Testis (tissue), 2 donors: ENCODE measurements at regions not wholly inside any gene's neighbourhood (a gene's known extent, or its start where the extent isn't known, plus 50 kb on each side); places are given as distances from the start of the nearest gene placed in this dataset.

Experiments
- DNase-seq: peaks from one replicate; pipeline ENCODE4 v3.0.0-alpha.2; 2019
- H3K27ac ChIP-seq, 2 donors: fragments of 200-600 bp; sonication (generic); one replicate each; pipeline ENCODE4 v1.5.1; 2019
- H3K27me3 ChIP-seq: fragments of 200-600 bp; sonication (generic); one replicate; pipeline ENCODE4 v1.5.1; 2019
- H3K36me3 ChIP-seq: fragments of 200-600 bp; sonication (generic); one replicate; pipeline ENCODE4 v1.5.1; 2017; ENCODE audit warnings: low read depth; ENCODE audit errors: missing control alignments
- H3K4me1 ChIP-seq: fragments of 200-600 bp; sonication (generic); one replicate; pipeline ENCODE4 v1.5.1; 2019
- H3K4me3 ChIP-seq, 2 donors: fragments of 200-600 bp; sonication (generic); one replicate each; pipeline ENCODE4 v1.5.1; 2017 to 2019
- H3K9me3 ChIP-seq: fragments of 200-600 bp; sonication (generic); one replicate; pipeline ENCODE4 v1.5.1; 2017
- CTCF ChIP-seq, 3 experiments: fragments of 450-650 bp in 2 of 3; fragments of 200-600 bp in 1 of 3; sonication (generic) in 1 of 3; IDR thresholded peaks; one replicate each; pipeline ENCODE4 v1.5.1; 2016 to 2019; ENCODE audit warnings: antibody characterized with exemption in 3 of 3, mild to moderate bottlenecking in 2 of 3, moderate library complexity in 1 of 3
- POLR2A ChIP-seq: fragments of 450-650 bp; IDR thresholded peaks from one replicate; pipeline ENCODE4 v1.6.1; 2017; ENCODE audit warnings: antibody characterized with exemption, mild to moderate bottlenecking, moderate library complexity
- WGBS, 2 donors: methylation state at CpG; one replicate each; pipeline ENCODE4 v1.1.5; 2018; 5-methylcytosine and 5-hydroxymethylcytosine counted together
- intact Hi-C: fragments of 100-400 bp; cut with DNase I; formaldehyde crosslinking; loops from one replicate; pipeline ENCODE4 v1.15.1; 2023; ENCODE audit warnings: low total_unique reads

GRCh38 chr3:117473981-117474538 is 764.5 kb downstream of the TUSC7 start:
- intact Hi-C loops: no loop called here
- Histone ChIP-seq H3K9me3 (no peaks in the 10 kb centered on the region), H3K27ac (no peak overlapping the region), H3K36me3 (no peaks in the 10 kb centered on the region), H3K4me1 (peaks cover 2% of the 10 kb centered on the region), H3K27me3 (no peaks in the 10 kb centered on the region), H3K4me3 (no peak overlapping the region)
- TF ChIP-seq CTCF (IDR thresholded peaks at IDR 0.05): no peak
- TF ChIP-seq POLR2A: no peak
- DNase-seq: no peak
- 44 to 45% methylated on average over 8 of the region's 8 CpGs for WGBS, 2 donors

GRCh38 chr3:117476572-117476971 is 767.0 kb downstream of the TUSC7 start:
- intact Hi-C loops: no loop called here
- no peaks in the 10 kb centered on the region for H3K27me3 ChIP-seq
- 61 to 83% methylated on average over 2 of the region's 2 CpGs for WGBS, 2 donors
- no peaks in the 10 kb centered on the region for H3K9me3 ChIP-seq
- H3K36me3 ChIP-seq: no peaks in the 10 kb centered on the region
- peaks cover 2% of the 10 kb centered on the region for H3K4me1 ChIP-seq
- no peak overlapping the region for H3K27ac ChIP-seq
- DNase-seq: no peak
- H3K4me3 ChIP-seq: no peak overlapping the region
- TF ChIP-seq CTCF (IDR thresholded peaks at IDR 0.05): no peak
- no peak for TF ChIP-seq POLR2A

- DNase-seq: no peak
- intact Hi-C loops: no loop called here
- no peaks in the 10 kb centered on the region for H3K36me3 ChIP-seq
- 87 to 93% methylated on average over 6 of the region's 6 CpGs for WGBS, 2 donors
- TF ChIP-seq POLR2A: no peak
- TF ChIP-seq CTCF (IDR thresholded peaks at IDR 0.05): no peak
- H3K4me1 ChIP-seq: peaks cover 2% of the 10 kb centered on the region
- no peaks in the 10 kb centered on the region for H3K27me3 ChIP-seq
- no peaks in the 10 kb centered on the region for H3K9me3 ChIP-seq
- H3K27ac ChIP-seq: no peak overlapping the region
- no peak overlapping the region for H3K4me3 ChIP-seq
Measured at GRCh38 chr3:117477214-117477755, 767.7 kb downstream of the TUSC7 start.

- no peak overlapping the region for H3K4me3 ChIP-seq
- H3K36me3 ChIP-seq: no peaks in the 10 kb centered on the region
- H3K27ac ChIP-seq: no peak overlapping the region
- H3K9me3 ChIP-seq: no peaks in the 10 kb centered on the region
- intact Hi-C loops: no loop called here
- no peak for TF ChIP-seq CTCF (IDR thresholded peaks at IDR 0.05)
- no peak for TF ChIP-seq POLR2A
- WGBS, 2 donors: 89 to 92% methylated on average over 2 of the region's 2 CpGs
- no peaks in the 10 kb centered on the region for H3K27me3 ChIP-seq
- DNase-seq: no peak
- peaks cover under 1% of the 10 kb centered on the region for H3K4me1 ChIP-seq
Measured at GRCh38 chr3:117479095-117479494, 769.5 kb downstream of the TUSC7 start.

DNA sequence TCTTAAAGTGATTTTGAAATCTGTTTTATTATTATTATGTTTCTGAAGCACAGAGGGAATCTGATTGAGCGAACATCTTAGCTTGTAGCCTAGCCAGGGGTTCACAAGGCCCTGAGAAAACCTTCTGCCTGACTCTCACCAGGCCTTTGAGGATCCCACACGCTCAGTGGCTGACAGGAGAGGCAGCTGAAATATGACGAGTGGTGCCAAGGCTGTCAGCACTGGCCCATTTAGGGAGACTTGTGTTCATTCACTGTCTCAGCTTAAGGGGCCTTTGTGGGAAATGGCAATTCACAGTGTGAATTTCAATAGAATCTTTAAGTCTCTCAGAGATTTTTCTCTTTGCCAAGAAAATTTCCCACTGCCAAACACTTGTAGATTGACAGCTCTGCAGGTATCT is 770.9 kb downstream of the TUSC7 start:
- no peak for DNase-seq
- TF ChIP-seq CTCF (IDR thresholded peaks at IDR 0.05) (no peak), POLR2A (no peak)
- no peaks in the 10 kb centered on the region for H3K4me1 ChIP-seq
- H3K4me3 ChIP-seq: no peak overlapping the region
- intact Hi-C loops: no loop called here
- no peak overlapping the region for H3K27ac ChIP-seq
- H3K36me3 ChIP-seq: no peaks in the 10 kb centered on the region
- no peaks in the 10 kb centered on the region for H3K27me3 ChIP-seq
- H3K9me3 ChIP-seq: no peaks in the 10 kb centered on the region
- 89 to 93% methylated on average over 3 of the region's 3 CpGs for WGBS, 2 donors
